ENCODE measurements at regions not wholly inside any gene's neighbourhood (a gene's known extent, or its start where the extent isn't known, plus 50 kb on each side); places are given as distances from the start of the nearest gene placed in this dataset.

- ATAC-seq (ENCODE audit: low FRiP score) (no peak), DNase-seq (ENCODE audit: low spot score) (no peak)
- TF ChIP-seq CTCF (IDR thresholded peaks at IDR 0.05) = no peak
Observed at GRCh38 chr5:159511570-159511969, 181.3 kb upstream of the IL12B start.

- TF ChIP-seq CTCF (IDR thresholded peaks at IDR 0.05) = no peak
- ATAC-seq (ENCODE audit: low FRiP score) = no peak
- no peak for DNase-seq (ENCODE audit: low spot score)
Observed at GRCh38 chr5:159512064-159512463, 181.8 kb upstream of the IL12B start.

GRCh38 chr5:159514229-159514810 lies 184.0 kb upstream of the IL12B start:
- no peak for TF ChIP-seq CTCF (IDR thresholded peaks at IDR 0.05)
- no peak for ATAC-seq (ENCODE audit: low FRiP score)
- no peak for DNase-seq (ENCODE audit: low spot score)

- TF ChIP-seq CTCF (IDR thresholded peaks at IDR 0.05) = no peak
- no peak for ATAC-seq (ENCODE audit: low FRiP score)
- DNase-seq (ENCODE audit: low spot score) = no peak
Observed at GRCh38 chr5:159515197-159515596, 184.9 kb upstream of the IL12B start.

GRCh38 chr5:159515909-159516415 lies 185.7 kb upstream of the IL12B start:
- ATAC-seq (ENCODE audit: low FRiP score) = no peak
- peak; percentile 35 for DNase-seq (ENCODE audit: low spot score)
- TF ChIP-seq CTCF (IDR thresholded peaks at IDR 0.05) = no peak

- TF ChIP-seq CTCF (IDR thresholded peaks at IDR 0.05) = no peak
- ATAC-seq (ENCODE audit: low FRiP score) (no peak), DNase-seq (ENCODE audit: low spot score) (no peak)
Observed at GRCh38 chr5:159518371-159518770, 188.1 kb upstream of the IL12B start.

- no peak for ATAC-seq (ENCODE audit: low FRiP score)
- TF ChIP-seq CTCF (IDR thresholded peaks at IDR 0.05) = no peak
- DNase-seq (ENCODE audit: low spot score) = no peak
Observed at GRCh38 chr5:159519365-159519764, 189.1 kb upstream of the IL12B start.
